ENCODE measurements at regions not wholly inside any gene's neighbourhood (a gene's known extent, or its start where the extent isn't known, plus 50 kb on each side); places are given as distances from the start of the nearest gene placed in this dataset.
"Not testable (repeated sequence)": the region's sequence is repeated elsewhere in the genome, so short reads cannot be mapped to it uniquely, and the experiment has no call there.

- DNase-seq (ENCODE audit: low spot score), result no peak
Measured at GRCh38 chr3:169029674-169030285, 633.7 kb downstream of the MECOM start.

DNA sequence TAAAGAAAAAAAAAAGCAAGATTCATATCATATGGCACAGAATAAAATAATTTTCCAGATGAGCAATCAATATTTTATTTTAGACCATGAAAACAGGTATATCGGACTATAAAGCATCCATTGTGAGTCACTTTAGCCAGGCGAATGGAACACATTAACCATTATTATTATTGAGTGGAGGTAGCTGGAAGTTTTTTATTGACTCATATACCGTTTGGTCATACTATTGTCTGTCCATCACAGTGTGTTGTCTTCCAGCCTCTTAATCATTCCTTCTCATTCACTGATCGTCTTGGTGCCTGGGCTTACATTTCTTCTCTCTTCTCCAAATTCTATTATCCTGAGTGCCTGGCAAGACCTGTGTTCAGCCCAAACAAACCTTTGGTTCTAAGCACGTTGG is 634.8 kb downstream of the MECOM start:
- DNase-seq (ENCODE audit: low spot score), result no peak

DNA sequence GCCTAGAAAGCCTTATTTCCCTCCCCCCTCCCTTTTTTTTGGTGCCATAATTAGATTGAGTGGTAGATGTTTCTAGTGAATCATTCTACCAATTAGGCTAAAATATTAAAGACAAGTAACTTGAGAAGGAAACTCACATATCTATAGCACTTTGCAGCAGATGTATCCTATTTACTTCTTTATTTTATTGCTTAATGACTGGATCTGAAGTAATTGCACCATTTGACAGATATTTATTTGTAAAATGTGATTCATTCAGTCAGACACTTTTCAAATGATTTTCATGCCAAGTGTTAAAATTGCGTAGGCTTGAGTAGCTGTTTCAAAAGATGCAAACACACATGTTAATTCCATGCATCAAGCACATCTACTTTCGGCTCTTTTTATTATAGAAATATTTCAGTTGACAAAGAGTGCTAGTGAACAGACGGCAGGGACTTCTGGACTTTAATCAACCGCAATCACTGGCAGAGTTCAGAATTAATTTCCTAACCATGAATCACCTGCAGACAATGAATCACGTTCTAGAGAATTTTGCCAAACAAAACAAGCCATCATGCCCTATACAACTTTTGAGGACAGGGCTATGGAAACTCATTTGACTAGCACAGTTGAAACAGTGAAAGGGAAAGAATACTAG is 636.8 kb downstream of the MECOM start:
- peak; percentile 86 for DNase-seq (ENCODE audit: low spot score)

DNA sequence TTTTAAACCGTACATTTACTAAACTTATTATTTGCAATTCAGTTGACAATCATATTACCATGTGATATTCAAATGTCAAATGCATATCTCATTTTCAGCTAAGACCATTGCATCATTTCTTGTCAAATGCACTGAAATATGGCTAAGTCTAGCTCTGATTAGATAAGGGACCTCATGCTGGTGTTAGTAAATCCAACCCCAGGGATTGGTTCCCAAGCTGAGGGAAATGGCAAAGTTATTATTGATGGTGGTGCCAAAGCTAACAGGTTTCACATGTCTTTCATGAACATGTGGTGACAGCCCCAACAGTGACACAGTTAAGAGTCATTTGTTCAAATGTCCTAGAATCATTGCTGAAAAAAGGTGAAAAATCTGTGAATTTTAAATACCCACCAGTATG is 641.1 kb downstream of the MECOM start:
- no peak for DNase-seq (ENCODE audit: low spot score)

DNA sequence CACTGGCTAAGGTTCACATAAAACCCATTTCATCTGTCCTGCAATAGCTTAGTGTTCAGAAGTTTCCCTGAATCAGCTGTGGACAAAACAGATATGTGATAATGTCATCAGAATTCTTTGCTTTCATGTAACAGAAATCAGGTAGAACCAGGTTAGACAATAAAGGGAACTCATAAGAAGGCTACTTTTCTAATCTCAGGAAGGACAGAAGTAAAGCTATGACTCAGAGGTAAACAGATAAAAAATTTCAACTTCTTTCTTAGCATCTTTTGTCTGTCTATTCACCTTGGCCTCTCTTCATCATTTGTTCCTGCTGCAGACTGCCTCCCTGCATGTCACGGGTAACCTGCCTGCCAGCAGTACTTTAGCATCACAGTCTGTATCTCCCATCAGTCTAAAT is 643.1 kb downstream of the MECOM start:
- DNase-seq (ENCODE audit: low spot score), result no peak

DNA sequence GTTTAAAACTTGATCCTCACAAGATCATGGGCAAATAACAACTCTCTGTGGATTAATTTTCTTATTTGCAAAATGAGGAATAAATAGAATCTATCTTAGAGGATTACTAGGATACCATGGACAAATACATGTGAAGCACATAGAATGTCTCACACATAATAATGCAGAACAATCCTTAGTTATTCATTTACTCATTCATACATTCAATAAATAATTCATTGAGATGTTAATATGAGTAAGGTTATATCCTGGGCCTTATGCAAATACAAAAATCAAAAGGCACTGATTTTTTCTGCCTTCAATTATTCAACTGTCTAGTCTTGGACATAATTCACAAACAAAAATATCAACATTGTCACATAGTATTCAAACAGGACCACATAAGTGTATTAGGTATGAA is 654.1 kb downstream of the MECOM start:
- no peak for DNase-seq (ENCODE audit: low spot score)

DNA sequence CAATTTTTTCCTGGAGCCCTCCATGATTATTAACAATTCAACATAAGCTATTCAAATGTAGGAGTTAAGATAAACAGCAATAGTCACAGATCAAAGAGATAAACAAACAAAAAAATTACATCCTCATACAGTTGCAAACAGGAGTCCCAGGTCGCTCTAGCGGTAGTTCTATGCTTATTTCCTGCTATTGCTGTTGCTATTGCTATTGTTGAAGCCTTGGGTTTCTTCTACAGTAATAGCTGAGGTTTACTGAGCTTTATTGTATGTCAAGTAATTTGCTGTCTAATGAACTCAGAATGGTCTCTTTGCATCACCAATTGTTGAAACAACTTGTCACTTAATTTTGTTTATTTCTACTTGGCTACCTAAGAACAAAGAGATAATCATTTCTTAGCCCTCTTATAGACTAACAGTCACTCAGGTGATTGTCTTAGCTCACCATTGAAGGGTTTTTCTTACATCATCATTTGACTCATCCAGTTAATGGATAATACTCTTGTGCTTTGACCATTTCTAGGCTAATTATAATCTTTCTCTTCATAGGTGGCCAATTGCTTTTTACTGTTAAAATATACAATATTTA is 654.6 kb downstream of the MECOM start:
- DNase-seq (ENCODE audit: low spot score), result no peak

DNA sequence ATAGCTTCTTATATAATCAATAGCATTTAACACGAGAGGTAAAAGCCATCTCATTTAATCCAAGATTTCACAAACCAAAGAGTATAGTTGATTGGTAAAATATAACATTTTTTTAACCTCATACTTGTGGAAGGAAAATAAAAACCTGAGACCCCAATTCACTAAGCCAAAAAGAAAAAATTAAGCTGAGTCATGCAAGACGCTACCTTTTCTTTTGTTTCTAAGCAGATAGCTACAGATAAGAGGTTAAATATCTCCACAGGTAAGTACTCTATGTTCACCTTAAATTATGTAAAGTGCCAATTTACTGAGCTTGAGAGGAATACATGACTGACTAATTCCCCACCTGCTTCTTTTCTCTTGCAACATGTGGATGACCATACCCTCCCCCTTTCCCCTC is 656.4 kb downstream of the MECOM start:
- no peak for DNase-seq (ENCODE audit: low spot score)

DNA sequence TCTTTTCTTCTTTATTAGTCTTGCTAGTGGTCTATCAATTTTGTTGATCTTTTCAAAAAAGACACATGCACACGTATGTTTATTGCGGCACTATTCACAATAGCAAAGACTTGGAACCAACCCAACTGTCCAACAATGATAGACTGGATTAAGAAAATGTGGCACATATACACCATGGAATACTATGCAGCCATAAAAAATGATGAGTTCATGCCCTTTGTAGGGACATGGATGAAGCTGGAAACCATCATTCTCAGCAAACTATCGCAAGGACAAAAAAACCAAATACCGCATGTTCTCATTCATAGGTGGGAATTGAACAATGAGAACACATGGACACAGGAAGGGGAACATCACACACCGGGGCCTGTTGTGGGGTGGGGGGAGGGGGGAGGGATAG is 657.1 kb downstream of the MECOM start:
- not testable (repeated sequence) for DNase-seq (ENCODE audit: low spot score)

DNA sequence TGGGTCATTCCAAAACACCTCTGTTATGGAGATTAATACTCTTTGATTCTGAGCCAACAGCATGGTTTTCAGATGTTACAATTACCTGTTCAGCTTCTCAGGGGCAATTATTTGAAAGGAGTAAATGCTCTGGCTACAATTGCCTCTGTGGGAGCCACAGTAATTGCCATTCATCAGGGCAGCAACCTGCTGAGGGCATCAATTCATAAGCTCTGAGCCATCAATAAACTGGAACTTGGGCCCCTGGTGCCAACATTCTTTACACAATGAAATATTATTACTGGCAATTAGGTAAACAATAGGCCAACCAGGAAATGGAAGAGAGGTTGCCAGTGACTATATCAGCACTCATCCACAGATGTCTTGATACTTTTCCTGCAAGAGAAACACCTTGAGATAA is 660.8 kb downstream of the MECOM start:
- DNase-seq (ENCODE audit: low spot score), result no peak

- no peak for DNase-seq (ENCODE audit: low spot score)
Measured at GRCh38 chr3:168998792-168999191, 664.7 kb downstream of the MECOM start.

- DNase-seq (ENCODE audit: low spot score), result no peak
Measured at GRCh38 chr3:168997488-168997887, 666.0 kb downstream of the MECOM start.

GRCh38 chr3:168996622-168997021 is 666.9 kb downstream of the MECOM start:
- DNase-seq (ENCODE audit: low spot score), result peak; percentile 7

GRCh38 chr3:168995129-168995528 is 668.4 kb downstream of the MECOM start:
- DNase-seq (ENCODE audit: low spot score), result no peak

GRCh38 chr3:168991803-168992202 is 671.7 kb downstream of the MECOM start:
- no peak for DNase-seq (ENCODE audit: low spot score)

GRCh38 chr3:168990621-168991020 is 672.9 kb downstream of the MECOM start:
- DNase-seq (ENCODE audit: low spot score), result no peak

DNA sequence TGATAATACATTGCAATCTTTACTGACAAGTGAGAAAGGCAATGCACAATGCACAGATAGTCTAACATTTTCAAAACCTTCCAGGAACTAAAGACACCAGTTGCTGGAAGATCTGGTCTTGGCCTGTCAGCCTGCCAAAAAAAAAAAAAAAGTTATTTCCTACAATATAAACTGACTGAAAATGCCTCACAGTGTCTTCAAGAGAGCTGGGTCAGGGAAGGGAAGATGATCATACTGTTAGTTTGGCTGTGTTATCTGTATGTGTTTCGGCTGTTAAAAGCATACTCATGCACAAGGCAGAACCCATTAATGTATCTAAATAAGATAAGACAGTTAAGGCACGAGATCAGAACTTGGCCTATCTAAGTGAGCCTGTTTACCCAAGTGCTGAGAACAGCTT is 673.4 kb downstream of the MECOM start:
- no peak for DNase-seq (ENCODE audit: low spot score)

DNA sequence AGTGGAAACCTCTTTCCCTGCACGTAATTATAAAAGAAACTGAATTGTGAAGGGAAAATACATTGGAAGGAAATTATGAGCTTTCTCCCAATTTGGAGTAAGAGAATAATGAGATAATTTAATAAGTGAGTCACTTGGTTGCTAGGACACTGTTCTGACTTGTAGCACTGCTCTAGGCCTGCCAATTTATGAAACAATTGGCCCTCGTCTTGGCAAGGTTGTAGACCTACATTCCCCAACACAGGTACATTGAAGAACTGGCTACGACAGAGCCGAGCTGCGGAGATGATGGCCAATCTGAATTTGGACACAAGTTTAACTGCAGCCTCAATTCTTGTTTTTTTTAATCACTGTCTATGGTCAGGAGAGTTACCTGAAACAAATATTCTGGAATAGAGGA is 674.1 kb downstream of the MECOM start:
- no peak for DNase-seq (ENCODE audit: low spot score)

DNA sequence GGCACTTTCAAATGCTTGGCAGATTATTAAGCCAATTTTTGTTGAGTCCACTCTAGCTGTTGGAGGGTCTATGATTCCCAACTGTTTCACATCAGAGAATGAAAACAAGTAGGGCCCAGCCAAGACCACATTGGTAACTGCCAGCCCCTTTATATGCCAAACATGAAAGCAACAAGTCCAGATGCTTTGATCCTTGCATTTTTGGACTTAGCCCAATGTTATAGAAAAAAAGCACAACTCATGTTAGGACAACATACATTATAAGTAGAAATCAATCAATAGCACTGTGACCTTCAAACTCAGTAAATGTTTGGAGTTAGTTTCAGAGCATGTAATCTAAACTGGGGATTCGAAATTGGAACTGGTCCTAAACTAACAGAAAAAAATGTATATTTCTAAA is 674.7 kb downstream of the MECOM start:
- no peak for DNase-seq (ENCODE audit: low spot score)

- DNase-seq (ENCODE audit: low spot score), result no peak
Measured at GRCh38 chr3:168984872-168985271, 678.6 kb downstream of the MECOM start.

- DNase-seq (ENCODE audit: low spot score), result no peak
Measured at GRCh38 chr3:168983046-168983445, 680.5 kb downstream of the MECOM start.

DNA sequence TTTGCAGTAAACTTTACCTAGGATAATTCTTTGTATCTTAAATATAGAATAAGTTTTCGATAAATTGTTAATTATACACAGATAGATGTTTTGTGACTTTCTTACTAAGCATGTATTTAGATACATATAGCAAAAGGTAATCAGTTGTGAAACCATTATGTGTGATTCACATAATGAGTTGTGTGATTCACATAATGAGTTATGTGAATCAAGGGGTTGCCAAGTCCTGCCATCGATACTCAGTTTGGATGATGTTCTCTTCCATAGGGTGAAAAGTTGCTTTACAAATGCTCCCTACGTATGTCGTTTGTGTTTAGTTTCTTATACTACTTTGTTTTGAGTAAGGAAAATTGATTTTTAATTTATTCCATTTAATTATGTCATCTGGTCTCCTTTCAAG is 682.1 kb downstream of the MECOM start:
- DNase-seq (ENCODE audit: low spot score), result no peak

DNA sequence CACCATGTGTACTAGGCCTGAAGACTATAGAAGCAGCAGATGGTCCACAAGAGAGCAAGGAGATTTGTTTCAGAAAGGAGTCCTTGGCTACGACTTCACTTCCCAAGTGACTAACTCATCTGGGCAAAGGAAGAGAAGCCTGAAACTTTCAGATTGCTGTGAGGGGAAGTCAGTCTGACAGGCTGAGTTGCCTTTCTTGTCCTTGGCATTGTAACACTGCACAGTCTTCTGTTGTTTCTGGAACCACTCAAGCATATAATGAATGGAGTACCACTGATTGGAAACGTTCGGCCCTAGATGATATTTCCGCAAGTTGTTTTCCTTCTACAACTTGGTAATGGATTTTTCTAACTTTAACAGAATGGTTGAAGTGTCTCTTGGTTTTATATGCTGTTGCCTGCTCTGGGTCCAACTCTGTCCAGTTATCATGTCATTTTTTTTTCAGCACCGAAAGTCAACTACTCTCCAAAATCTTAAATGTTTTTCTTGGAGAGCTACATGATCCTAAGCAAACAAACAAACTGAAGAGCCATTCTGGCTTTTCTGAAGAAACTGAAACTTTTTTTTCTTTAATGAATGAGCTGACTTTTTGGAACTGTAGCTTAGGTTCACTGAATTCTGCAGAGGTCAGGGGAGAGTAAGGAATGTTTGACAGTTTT is 685.7 kb downstream of the MECOM start:
- DNase-seq (ENCODE audit: low spot score), result no peak
